PC-9 (cell line): ENCODE measurements at regions not wholly inside any gene's neighbourhood (a gene's known extent, or its start where the extent isn't known, plus 50 kb on each side); places are given as distances from the start of the nearest gene placed in this dataset.

Experiments used
- CTCF ChIP-seq: fragments of 200-600 bp; sonication (generic); conservative IDR thresholded peaks from 2 replicates; pipeline ENCODE4 v1.6.1; 2017; ENCODE audit warnings: mixed run types, antibody characterized with exemption, mild to moderate bottlenecking, moderate library complexity
- EZH2 ChIP-seq: fragments of 200-600 bp; sonication (generic); IDR thresholded peaks from 2 replicates; pipeline ENCODE4 v1.8.0; 2017; ENCODE audit warnings: antibody characterized with exemption, low read depth

- TF ChIP-seq CTCF (no peak), EZH2 (no peak)
Observed at GRCh38 chr1:198932351-198932991, 293.6 kb downstream of the PTPRC start.
